ENCODE measurements at regions not wholly inside any gene's neighbourhood (a gene's known extent, or its start where the extent isn't known, plus 50 kb on each side); places are given as distances from the start of the nearest gene placed in this dataset.
A peak's percentile ranks its signal among the peaks of the same experiment; 100 is the strongest.

GRCh38 chr12:118586433-118586832 is 210.1 kb downstream of the SUDS3 start:
- WGBS, 2 donors = 75 to 91% methylated on average over 1 of the region's 1 CpG
- H3K4me1 ChIP-seq = no peaks in the 10 kb centered on the region
- no peak for DNase-seq
- intact Hi-C loops (cut with DNase I) = no loop called here
- no peak for ATAC-seq
- H3K27ac ChIP-seq = no peak overlapping the region
- peaks cover 0 to 9% (median 0%) of the 10 kb centered on the region in 3 donors for H3K9me3 ChIP-seq
- H3K4me3 ChIP-seq = no peak overlapping the region
- no peaks in the 10 kb centered on the region for H3K27me3 ChIP-seq
- no peaks in the 10 kb centered on the region for H3K36me3 ChIP-seq (replicated peaks in 1 of 2; ENCODE audit: insufficient read depth in 1 of 2, low read depth in 2 of 2)
- TF ChIP-seq CTCF (IDR thresholded peaks at IDR 0.05) (no peak), POLR2A (IDR thresholded peaks at IDR 0.05) (no peak)

GRCh38 chr12:118589162-118589561 is 212.8 kb downstream of the SUDS3 start:
- peaks cover 0 to 9% (median 0%) of the 10 kb centered on the region in 3 donors for H3K9me3 ChIP-seq
- no peak overlapping the region for H3K27ac ChIP-seq
- intact Hi-C loops (cut with DNase I) = no loop called here
- H3K4me3 ChIP-seq = no peak overlapping the region
- no peaks in the 10 kb centered on the region for H3K4me1 ChIP-seq
- no peak for ATAC-seq
- TF ChIP-seq POLR2A (IDR thresholded peaks at IDR 0.05) (no peak), CTCF (IDR thresholded peaks at IDR 0.05) (no peak)
- H3K36me3 ChIP-seq (replicated peaks in 1 of 2; ENCODE audit: insufficient read depth in 1 of 2, low read depth in 2 of 2) = no peaks in the 10 kb centered on the region
- H3K27me3 ChIP-seq = no peaks in the 10 kb centered on the region
- 56 to 82% methylated on average over 1 of the region's 1 CpG for WGBS, 2 donors
- no peak for DNase-seq

GRCh38 chr12:118590406-118591150 is 214.2 kb downstream of the SUDS3 start:
- intact Hi-C loops (cut with DNase I) = no loop called here
- no peak for ATAC-seq

GRCh38 chr12:118603610-118604361 is 227.4 kb downstream of the SUDS3 start:
- intact Hi-C loops (cut with DNase I) = no loop called here
- H3K36me3 ChIP-seq (replicated peaks in 1 of 2; ENCODE audit: insufficient read depth in 1 of 2, low read depth in 2 of 2) = no peaks in the 10 kb centered on the region
- H3K9me3 ChIP-seq = no peaks in the 10 kb centered on the region
- peaks cover 20% of the 10 kb centered on the region for H3K4me1 ChIP-seq
- no peak overlapping the region for H3K4me3 ChIP-seq
- 11 to 12% methylated on average over 3 of the region's 3 CpGs for WGBS, 2 donors
- DNase-seq (peak; percentile 22 to 37 (median 32)), ATAC-seq (peak; percentile 79)
- TF ChIP-seq CTCF (IDR thresholded peaks at IDR 0.05) (no peak), POLR2A (IDR thresholded peaks at IDR 0.05) (no peak)
- peak overlapping the region in 2 of 4 donors; percentile 42 to 48 for H3K27ac ChIP-seq
- no peaks in the 10 kb centered on the region for H3K27me3 ChIP-seq

More at GRCh38 chr12:118590406-118591150, 214.2 kb downstream of the SUDS3 start:
- DNase-seq = no peak
- Histone ChIP-seq H3K27ac (no peak overlapping the region), H3K4me3 (no peak overlapping the region), H3K27me3 (no peaks in the 10 kb centered on the region), H3K4me1 (no peaks in the 10 kb centered on the region), H3K9me3 (peaks cover 0 to 9% (median 0%) of the 10 kb centered on the region in 3 donors), H3K36me3 (replicated peaks in 1 of 2; ENCODE audit: insufficient read depth in 1 of 2, low read depth in 2 of 2) (no peaks in the 10 kb centered on the region)
- no peak for TF ChIP-seq POLR2A (IDR thresholded peaks at IDR 0.05)
- TF ChIP-seq CTCF (IDR thresholded peaks at IDR 0.05) = no peak
- 23 to 25% methylated on average over 7 of the region's 7 CpGs for WGBS, 2 donors
